ENCODE measurements at regions not wholly inside any gene's neighbourhood (a gene's known extent, or its start where the extent isn't known, plus 50 kb on each side); places are given as distances from the start of the nearest gene placed in this dataset.

- H3K4me3 ChIP-seq (ENCODE audit: insufficient read depth, low read depth, low read length): no peak overlapping the region
- H3K27ac ChIP-seq (ENCODE audit: insufficient read depth, low read depth, low read length, poor library complexity, severe bottlenecking): no peak overlapping the region
- no peaks in the 10 kb centered on the region for H3K4me1 ChIP-seq (ENCODE audit: control insufficient read depth, insufficient read depth, low read length)
- H3K9me3 ChIP-seq (ENCODE audit: control insufficient read depth, low read length): no peaks in the 10 kb centered on the region
- H3K36me3 ChIP-seq (ENCODE audit: control insufficient read depth, insufficient read depth, low read length): no peaks in the 10 kb centered on the region
- 80 to 93% methylated on average over 1 of the region's 1 CpG for WGBS, 2 experiments
- no peaks in the 10 kb centered on the region for H3K27me3 ChIP-seq (ENCODE audit: control insufficient read depth, insufficient read depth, low read length, poor library complexity, severe bottlenecking)
Measured at GRCh38 chr2:49278561-49278960, 124.2 kb upstream of the FSHR start.

DNA sequence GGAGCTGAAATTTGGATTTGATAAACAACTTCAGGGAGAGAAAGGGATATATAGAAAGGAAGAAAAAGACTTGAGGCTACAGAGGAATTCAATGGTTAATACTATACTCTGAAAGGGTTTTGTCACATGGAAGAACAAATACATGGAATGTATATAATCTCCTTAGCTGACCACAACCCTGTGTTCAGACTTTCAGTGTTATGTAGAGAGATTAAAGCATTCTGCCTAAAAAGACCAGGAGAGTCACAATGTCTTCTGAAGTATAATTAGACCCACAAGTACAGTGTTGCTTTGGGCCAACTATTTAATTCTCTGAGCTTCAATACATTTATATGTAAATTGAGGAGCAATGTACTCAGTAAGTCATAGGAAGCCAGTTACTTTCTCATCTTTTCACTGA, 123.8 kb upstream of the FSHR start:
- H3K4me1 ChIP-seq (ENCODE audit: control insufficient read depth, insufficient read depth, low read length): no peaks in the 10 kb centered on the region
- H3K27me3 ChIP-seq (ENCODE audit: control insufficient read depth, insufficient read depth, low read length, poor library complexity, severe bottlenecking): no peaks in the 10 kb centered on the region
- H3K4me3 ChIP-seq (ENCODE audit: insufficient read depth, low read depth, low read length): no peak overlapping the region
- H3K9me3 ChIP-seq (ENCODE audit: control insufficient read depth, low read length): no peaks in the 10 kb centered on the region
- no peak overlapping the region for H3K27ac ChIP-seq (ENCODE audit: insufficient read depth, low read depth, low read length, poor library complexity, severe bottlenecking)
- no peaks in the 10 kb centered on the region for H3K36me3 ChIP-seq (ENCODE audit: control insufficient read depth, insufficient read depth, low read length)

GRCh38 chr2:49271060-49271606, 116.8 kb upstream of the FSHR start:
- WGBS, 2 experiments: 94 to 95% methylated on average over 2 of the region's 2 CpGs
- Histone ChIP-seq H3K4me1 (ENCODE audit: control insufficient read depth, insufficient read depth, low read length) (no peaks in the 10 kb centered on the region), H3K36me3 (ENCODE audit: control insufficient read depth, insufficient read depth, low read length) (no peaks in the 10 kb centered on the region), H3K27ac (ENCODE audit: insufficient read depth, low read depth, low read length, poor library complexity, severe bottlenecking) (no peak overlapping the region), H3K4me3 (ENCODE audit: insufficient read depth, low read depth, low read length) (no peak overlapping the region), H3K9me3 (ENCODE audit: control insufficient read depth, low read length) (no peaks in the 10 kb centered on the region), H3K27me3 (ENCODE audit: control insufficient read depth, insufficient read depth, low read length, poor library complexity, severe bottlenecking) (no peaks in the 10 kb centered on the region)

DNA sequence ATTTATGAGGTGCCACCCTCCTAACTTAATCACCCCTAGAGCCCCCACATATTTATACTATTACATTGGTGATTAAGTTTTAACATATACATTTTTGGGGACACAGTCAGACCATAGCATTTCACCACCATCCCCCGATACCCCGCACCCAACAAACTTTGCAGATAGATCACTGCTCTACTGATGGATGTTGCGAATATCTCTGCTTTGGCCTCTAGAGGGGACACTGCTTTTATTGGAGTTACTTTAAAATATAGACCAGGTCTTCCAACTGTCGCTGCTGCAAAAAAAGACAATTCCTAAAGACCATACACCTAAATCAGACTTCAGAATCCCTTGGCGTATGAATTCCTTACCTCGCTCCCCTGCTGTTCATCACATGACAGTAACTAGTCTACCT, 115.8 kb upstream of the FSHR start:
- Histone ChIP-seq H3K4me1 (ENCODE audit: control insufficient read depth, insufficient read depth, low read length) (no peaks in the 10 kb centered on the region), H3K36me3 (ENCODE audit: control insufficient read depth, insufficient read depth, low read length) (no peaks in the 10 kb centered on the region), H3K9me3 (ENCODE audit: control insufficient read depth, low read length) (no peaks in the 10 kb centered on the region), H3K27ac (ENCODE audit: insufficient read depth, low read depth, low read length, poor library complexity, severe bottlenecking) (no peak overlapping the region), H3K4me3 (ENCODE audit: insufficient read depth, low read depth, low read length) (no peak overlapping the region), H3K27me3 (ENCODE audit: control insufficient read depth, insufficient read depth, low read length, poor library complexity, severe bottlenecking) (no peaks in the 10 kb centered on the region)
- WGBS, 2 experiments: 91 to 97% methylated on average over 6 of the region's 6 CpGs

GRCh38 chr2:49265471-49265870, 111.2 kb upstream of the FSHR start:
- Histone ChIP-seq H3K9me3 (ENCODE audit: control insufficient read depth, low read length) (no peaks in the 10 kb centered on the region), H3K36me3 (ENCODE audit: control insufficient read depth, insufficient read depth, low read length) (no peaks in the 10 kb centered on the region), H3K4me3 (ENCODE audit: insufficient read depth, low read depth, low read length) (no peak overlapping the region), H3K4me1 (ENCODE audit: control insufficient read depth, insufficient read depth, low read length) (no peaks in the 10 kb centered on the region), H3K27ac (ENCODE audit: insufficient read depth, low read depth, low read length, poor library complexity, severe bottlenecking) (no peak overlapping the region), H3K27me3 (ENCODE audit: control insufficient read depth, insufficient read depth, low read length, poor library complexity, severe bottlenecking) (no peaks in the 10 kb centered on the region)
- WGBS, 2 experiments: 90 to 97% methylated on average over 2 of the region's 2 CpGs

DNA sequence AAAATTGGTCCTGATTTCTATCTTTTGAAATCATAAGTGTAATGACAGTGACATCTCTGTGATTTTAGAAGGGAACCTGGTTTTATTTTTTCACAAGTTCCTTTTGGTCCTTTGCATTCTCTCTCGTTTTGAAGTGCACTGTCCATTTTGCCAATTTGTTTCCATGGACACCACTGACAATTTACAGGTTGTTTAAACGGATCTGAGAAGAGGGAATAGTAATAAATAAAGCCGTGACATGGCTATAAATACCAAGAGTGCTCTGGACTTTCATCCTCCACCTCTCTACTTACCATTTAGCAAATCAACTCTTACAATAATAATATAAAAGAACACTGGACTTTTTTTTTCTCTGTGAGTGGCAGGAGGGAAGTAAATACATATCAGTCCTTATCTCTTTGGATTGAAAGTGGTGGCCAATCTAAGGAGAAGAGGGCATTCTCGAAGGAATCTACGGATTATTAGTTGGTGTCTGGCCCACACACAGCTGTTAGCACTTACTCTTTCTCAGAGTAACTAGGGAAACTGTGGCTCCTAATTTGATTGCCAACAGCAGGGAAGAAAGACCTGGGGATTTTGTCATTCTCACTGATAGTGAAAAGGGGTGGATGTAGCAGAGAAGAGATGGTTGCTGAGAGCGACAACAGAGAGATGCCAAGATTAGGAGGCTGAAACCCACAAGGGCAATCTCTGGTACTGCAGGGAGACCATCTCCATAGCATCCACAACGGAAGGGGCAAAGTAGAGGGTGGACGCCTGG, 108.7 kb upstream of the FSHR start:
- Histone ChIP-seq H3K27ac (ENCODE audit: insufficient read depth, low read depth, low read length, poor library complexity, severe bottlenecking) (no peak overlapping the region), H3K9me3 (ENCODE audit: control insufficient read depth, low read length) (no peaks in the 10 kb centered on the region), H3K4me3 (ENCODE audit: insufficient read depth, low read depth, low read length) (no peak overlapping the region), H3K36me3 (ENCODE audit: control insufficient read depth, insufficient read depth, low read length) (no peaks in the 10 kb centered on the region), H3K27me3 (ENCODE audit: control insufficient read depth, insufficient read depth, low read length, poor library complexity, severe bottlenecking) (no peaks in the 10 kb centered on the region), H3K4me1 (ENCODE audit: control insufficient read depth, insufficient read depth, low read length) (no peaks in the 10 kb centered on the region)
- 85% methylated on average over 8 of the region's 8 CpGs for WGBS, 2 experiments

DNA sequence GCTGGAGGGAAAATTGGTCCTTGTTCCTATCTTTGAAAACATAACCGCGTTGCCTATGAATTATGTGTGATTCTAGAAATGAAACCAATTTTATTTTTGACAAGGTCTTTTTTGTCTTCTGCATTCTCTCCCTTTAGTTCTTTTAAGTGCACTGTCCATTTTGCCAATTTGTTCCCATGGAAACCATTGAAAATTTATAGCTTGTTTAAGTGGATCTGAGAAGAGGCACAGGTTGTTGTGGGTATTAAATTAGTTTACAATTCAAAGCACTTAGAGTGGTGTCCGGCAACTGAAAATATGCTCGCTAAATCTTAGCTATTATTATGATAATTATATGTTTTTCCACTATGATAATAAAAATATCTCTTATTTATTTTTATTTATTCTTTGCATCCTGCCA, 107.5 kb upstream of the FSHR start:
- WGBS, 2 experiments: 87 to 97% methylated on average over 2 of the region's 4 CpGs
- Histone ChIP-seq H3K27ac (ENCODE audit: insufficient read depth, low read depth, low read length, poor library complexity, severe bottlenecking) (no peak overlapping the region), H3K4me1 (ENCODE audit: control insufficient read depth, insufficient read depth, low read length) (no peaks in the 10 kb centered on the region), H3K4me3 (ENCODE audit: insufficient read depth, low read depth, low read length) (no peak overlapping the region), H3K9me3 (ENCODE audit: control insufficient read depth, low read length) (no peaks in the 10 kb centered on the region), H3K27me3 (ENCODE audit: control insufficient read depth, insufficient read depth, low read length, poor library complexity, severe bottlenecking) (no peaks in the 10 kb centered on the region), H3K36me3 (ENCODE audit: control insufficient read depth, insufficient read depth, low read length) (no peaks in the 10 kb centered on the region)

- Histone ChIP-seq H3K9me3 (ENCODE audit: control insufficient read depth, low read length) (no peaks in the 10 kb centered on the region), H3K27me3 (ENCODE audit: control insufficient read depth, insufficient read depth, low read length, poor library complexity, severe bottlenecking) (no peaks in the 10 kb centered on the region), H3K4me1 (ENCODE audit: control insufficient read depth, insufficient read depth, low read length) (no peaks in the 10 kb centered on the region), H3K27ac (ENCODE audit: insufficient read depth, low read depth, low read length, poor library complexity, severe bottlenecking) (no peak overlapping the region), H3K4me3 (ENCODE audit: insufficient read depth, low read depth, low read length) (no peak overlapping the region), H3K36me3 (ENCODE audit: control insufficient read depth, insufficient read depth, low read length) (no peaks in the 10 kb centered on the region)
- WGBS, 2 experiments: 92 to 94% methylated on average over 6 of the region's 6 CpGs
Measured at GRCh38 chr2:49260979-49261538, 106.7 kb upstream of the FSHR start.

- Histone ChIP-seq H3K4me3 (ENCODE audit: insufficient read depth, low read depth, low read length) (no peak overlapping the region), H3K27ac (ENCODE audit: insufficient read depth, low read depth, low read length, poor library complexity, severe bottlenecking) (no peak overlapping the region), H3K9me3 (ENCODE audit: control insufficient read depth, low read length) (no peaks in the 10 kb centered on the region), H3K27me3 (ENCODE audit: control insufficient read depth, insufficient read depth, low read length, poor library complexity, severe bottlenecking) (no peaks in the 10 kb centered on the region), H3K4me1 (ENCODE audit: control insufficient read depth, insufficient read depth, low read length) (no peaks in the 10 kb centered on the region), H3K36me3 (ENCODE audit: control insufficient read depth, insufficient read depth, low read length) (no peaks in the 10 kb centered on the region)
- 78 to 94% methylated on average over 1 of the region's 1 CpG for WGBS, 2 experiments
Measured at GRCh38 chr2:49259926-49260325, 105.6 kb upstream of the FSHR start.

DNA sequence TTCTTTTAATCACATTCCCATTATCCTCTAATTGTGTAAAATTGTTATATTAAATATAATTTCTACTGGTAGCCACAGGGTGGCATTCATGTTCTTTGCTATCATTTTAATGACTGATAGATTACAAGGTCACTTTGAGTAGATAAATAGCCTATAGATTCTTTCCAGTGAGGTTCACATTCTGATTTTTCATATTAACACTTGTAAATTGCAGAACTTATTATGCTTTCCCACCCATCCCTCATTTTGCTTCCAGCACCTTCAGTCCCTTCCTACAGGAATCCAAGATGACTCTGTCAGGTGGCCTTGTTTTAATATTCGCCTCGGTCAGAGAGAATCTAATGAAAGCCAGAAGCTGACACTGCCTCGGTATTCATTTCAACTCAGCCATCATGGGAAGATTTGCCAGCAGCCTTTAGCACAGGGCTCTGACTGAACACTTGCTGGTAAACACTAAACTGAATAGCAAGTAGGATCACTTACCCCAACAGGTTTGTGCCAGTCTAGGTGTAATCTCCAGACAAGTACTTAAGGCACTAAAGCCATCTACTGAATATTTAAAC, 101.2 kb upstream of the FSHR start:
- no peaks in the 10 kb centered on the region for H3K4me1 ChIP-seq (ENCODE audit: control insufficient read depth, insufficient read depth, low read length)
- no peaks in the 10 kb centered on the region for H3K27me3 ChIP-seq (ENCODE audit: control insufficient read depth, insufficient read depth, low read length, poor library complexity, severe bottlenecking)
- no peaks in the 10 kb centered on the region for H3K9me3 ChIP-seq (ENCODE audit: control insufficient read depth, low read length)
- WGBS, 2 experiments: 87 to 89% methylated on average over 3 of the region's 3 CpGs
- no peaks in the 10 kb centered on the region for H3K36me3 ChIP-seq (ENCODE audit: control insufficient read depth, insufficient read depth, low read length)
- H3K27ac ChIP-seq (ENCODE audit: insufficient read depth, low read depth, low read length, poor library complexity, severe bottlenecking): no peak overlapping the region
- H3K4me3 ChIP-seq (ENCODE audit: insufficient read depth, low read depth, low read length): no peak overlapping the region
